NCI-H82 treated with DMSO at 0.1 percent for 48 hours (cell line): ENCODE measurements at regions not wholly inside any gene's neighbourhood (a gene's known extent, or its start where the extent isn't known, plus 50 kb on each side); places are given as distances from the start of the nearest gene placed in this dataset.
"Not testable (repeated sequence)": the region's sequence is repeated elsewhere in the genome, so short reads cannot be mapped to it uniquely, and the experiment has no call there.

Experiments
- DNase-seq: peaks from one replicate; lab custom pipeline; 2025; ENCODE audit not compliant: unreplicated experiment; lab: John Stamatoyannopoulos, UW

GRCh38 chr4:28248269-28248668 lies 1387.6 kb downstream of the STIM2 start:
- no peak for DNase-seq

DNA sequence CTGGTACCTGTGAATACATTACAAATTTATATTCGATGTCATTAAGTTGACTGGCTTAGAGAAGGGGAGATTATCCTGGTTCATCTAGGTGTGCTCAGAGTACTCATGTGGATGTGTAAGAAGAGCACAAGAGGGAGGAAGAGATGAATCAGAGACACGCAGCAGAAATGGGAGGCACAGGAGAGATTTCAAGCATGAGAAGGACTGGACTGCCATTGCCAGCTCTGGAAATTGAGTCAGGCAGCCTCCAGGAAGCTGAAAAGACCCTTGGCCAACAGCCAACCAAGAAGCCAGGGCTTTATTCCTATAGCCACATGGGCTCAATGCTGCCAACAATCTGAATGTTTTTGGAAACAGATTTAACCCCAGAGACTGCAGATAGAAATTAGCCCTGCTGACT lies 1390.0 kb downstream of the STIM2 start:
- DNase-seq = no peak

- no peak for DNase-seq
Observed at GRCh38 chr4:28251831-28252230, 1391.2 kb downstream of the STIM2 start.

DNA sequence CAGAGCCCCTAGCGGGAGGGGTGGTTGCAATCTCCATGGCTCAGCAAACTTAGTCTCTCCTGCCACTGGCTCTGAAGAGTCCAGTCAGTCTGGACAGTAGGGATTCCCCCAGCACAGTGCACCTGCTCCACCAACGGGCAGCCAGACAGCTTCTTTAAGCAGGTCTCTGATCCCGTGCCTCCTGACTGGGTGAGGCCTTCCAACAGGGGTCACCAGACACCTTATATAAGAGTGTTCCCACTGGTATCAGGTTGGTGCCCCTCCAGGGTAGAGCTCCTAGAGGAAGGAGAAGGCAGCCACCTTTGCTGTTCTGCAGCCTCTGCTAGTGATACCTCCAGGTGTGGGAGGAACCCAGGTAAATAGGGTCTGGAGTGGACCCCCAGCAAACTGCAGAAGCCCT lies 1393.4 kb downstream of the STIM2 start:
- no peak for DNase-seq

DNA sequence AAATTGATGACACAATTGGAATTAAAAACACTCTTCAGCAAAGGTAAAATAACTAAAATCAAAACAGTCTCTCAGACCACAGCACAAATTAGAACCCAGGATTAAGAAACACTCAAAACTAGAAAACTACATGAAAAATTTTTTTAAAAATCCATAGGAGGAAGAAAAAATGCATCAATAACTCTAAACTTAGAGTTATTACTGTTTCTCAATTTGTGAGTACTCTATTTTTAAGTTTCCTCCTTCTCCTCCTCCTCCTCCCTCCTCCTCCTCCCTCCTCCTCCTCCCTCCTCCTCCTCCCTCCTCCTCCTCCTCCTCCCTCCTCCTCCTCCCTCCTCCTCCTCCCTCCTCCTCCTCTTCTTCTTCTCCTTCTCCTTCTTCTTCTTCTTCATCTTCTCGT lies 1395.7 kb downstream of the STIM2 start:
- no peak for DNase-seq

DNA sequence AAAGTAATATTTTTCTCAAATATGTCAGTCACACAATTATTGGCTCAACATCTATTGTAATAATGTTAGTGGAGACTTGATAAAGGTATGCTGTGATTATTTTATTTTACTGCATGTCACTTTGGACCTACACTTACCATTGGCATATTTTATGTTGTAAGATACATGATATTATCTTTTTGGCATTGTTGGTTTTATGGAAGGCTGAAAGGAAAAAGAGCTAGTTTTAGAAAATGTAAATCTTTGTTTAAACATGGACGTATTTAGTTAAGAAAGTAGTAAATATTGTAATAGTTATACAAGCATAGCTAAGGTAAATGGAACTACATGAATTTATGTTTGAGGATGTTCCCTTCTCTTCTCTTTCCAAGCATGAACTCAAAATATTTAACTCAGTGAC lies 1399.3 kb downstream of the STIM2 start:
- no peak for DNase-seq

DNA sequence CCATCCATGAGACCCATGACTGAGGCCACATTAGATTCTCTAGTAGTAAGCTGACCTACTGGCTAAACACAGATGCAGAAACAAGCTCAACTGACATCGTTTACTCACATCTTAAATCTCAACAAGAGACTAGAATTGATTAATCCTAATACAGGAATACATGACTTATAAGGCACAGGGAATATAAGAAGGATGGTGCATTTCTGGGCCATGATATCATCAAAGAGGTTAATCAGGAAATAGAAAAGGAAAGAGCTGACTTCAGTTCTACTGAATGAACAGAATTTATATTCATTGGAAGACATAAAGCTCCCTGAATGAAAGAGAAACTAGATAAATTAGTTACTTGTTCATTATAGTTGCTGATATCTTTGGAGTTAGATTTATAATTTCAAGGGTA lies 1406.5 kb downstream of the STIM2 start:
- no peak for DNase-seq

GRCh38 chr4:28269426-28269825 lies 1408.8 kb downstream of the STIM2 start:
- DNase-seq = no peak

GRCh38 chr4:28277931-28278330 lies 1417.3 kb downstream of the STIM2 start:
- no peak for DNase-seq

GRCh38 chr4:28278676-28279075 lies 1418.0 kb downstream of the STIM2 start:
- DNase-seq = no peak

DNA sequence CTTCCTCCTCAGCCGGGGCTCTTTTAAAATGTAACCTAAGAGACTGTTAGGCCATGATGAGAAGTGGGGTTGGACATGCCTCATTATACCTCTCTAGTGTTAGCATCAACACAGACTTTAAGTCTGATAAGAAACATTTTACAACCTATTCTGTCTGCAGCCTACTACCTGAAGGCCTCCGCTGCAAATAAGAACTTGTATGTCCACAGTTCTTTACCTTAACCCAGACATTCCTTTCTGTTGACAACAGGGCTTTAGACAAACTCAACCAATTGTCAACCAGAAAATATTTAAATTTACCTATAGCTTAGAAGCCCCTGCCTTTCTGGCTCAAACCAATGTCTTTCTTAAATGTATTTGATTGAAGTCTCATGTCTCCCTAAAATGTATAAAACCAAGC lies 1418.6 kb downstream of the STIM2 start:
- DNase-seq = no peak

GRCh38 chr4:28286266-28286665 lies 1425.6 kb downstream of the STIM2 start:
- DNase-seq = not testable (repeated sequence)

DNA sequence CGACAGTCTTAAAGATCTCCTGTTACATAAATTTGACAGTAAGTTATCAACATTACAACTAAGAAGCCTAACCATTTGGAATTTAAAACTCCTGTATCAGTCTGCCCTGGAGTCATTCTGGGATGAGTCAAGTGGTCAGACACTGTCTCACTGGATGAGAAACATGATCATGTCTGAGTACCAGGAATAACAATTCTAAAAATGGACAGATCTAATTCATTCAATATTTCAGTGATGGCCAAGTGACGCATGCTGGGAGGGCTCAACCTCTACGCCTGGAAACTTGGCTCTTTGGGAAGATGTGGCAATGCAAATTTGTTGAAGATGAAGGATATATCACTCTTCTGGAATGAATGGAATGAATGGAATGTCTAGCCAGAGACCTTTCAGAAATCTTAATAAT lies 1427.2 kb downstream of the STIM2 start:
- no peak for DNase-seq

- no peak for DNase-seq
Observed at GRCh38 chr4:28296239-28296638, 1435.6 kb downstream of the STIM2 start.

GRCh38 chr4:28310926-28311325 lies 1450.3 kb downstream of the STIM2 start:
- DNase-seq = no peak

- not testable (repeated sequence) for DNase-seq
Observed at GRCh38 chr4:28312497-28312896, 1451.9 kb downstream of the STIM2 start.

- DNase-seq = no peak
Observed at GRCh38 chr4:28313729-28314713, 1453.4 kb downstream of the STIM2 start.

DNA sequence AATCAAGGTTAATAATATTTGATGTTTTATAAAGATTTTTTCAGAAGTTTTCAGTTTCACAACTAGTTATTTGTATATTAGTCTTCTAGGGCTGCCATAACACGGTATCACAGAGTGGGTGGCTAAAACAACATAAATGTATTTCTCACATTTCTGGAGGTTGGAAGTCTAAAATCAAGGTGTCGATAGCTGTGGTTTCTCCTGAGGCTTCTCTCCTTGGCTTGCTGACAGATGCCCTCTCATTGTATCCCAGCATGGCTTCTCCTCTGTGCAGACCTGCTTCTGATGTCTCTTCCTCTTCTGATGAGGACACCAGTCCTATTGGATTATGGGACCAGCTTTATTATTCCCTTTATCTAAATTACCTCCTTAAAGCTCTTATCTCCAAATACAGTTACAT lies 1456.6 kb downstream of the STIM2 start:
- no peak for DNase-seq

- DNase-seq = no peak
Observed at GRCh38 chr4:28334249-28334648, 1473.6 kb downstream of the STIM2 start.

- DNase-seq = no peak
Observed at GRCh38 chr4:28341784-28342183, 1481.1 kb downstream of the STIM2 start.

DNA sequence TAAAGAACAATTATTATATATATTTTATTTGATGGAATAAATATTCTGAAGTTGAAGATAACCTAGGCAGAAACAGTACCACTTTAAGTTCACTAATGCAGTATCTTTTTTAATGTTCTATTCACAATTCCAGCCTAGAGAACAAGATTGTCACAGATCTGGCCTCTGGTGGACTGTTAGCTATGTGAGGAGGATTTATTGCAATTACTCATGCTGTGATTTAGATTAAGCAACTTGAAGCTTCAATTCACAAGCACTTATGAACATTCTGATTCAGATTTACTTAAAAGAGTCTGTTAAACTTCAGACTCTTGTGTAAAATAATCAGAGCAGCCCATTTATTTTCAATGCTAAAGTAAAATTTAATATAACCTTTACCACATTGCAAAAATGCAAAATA lies 1489.8 kb downstream of the STIM2 start:
- DNase-seq = no peak

GRCh38 chr4:28351102-28351501 lies 1490.5 kb downstream of the STIM2 start:
- no peak for DNase-seq

GRCh38 chr4:28351826-28352225 lies 1491.2 kb downstream of the STIM2 start:
- DNase-seq = no peak
